Endothelial cell of umbilical vein (primary cell): ENCODE measurements at regions not wholly inside any gene's neighbourhood (a gene's known extent, or its start where the extent isn't known, plus 50 kb on each side); places are given as distances from the start of the nearest gene placed in this dataset.

Source experiments
- BruUV-seq: library from RNA; stranded (reverse); fragments of 400-500 nt; replicated peaks from 2 replicates; lab custom pipeline; 2021; lab: Mats Ljungman, UMichigan
- CTCF ChIA-PET: fragments of 300-600, 350-600 bp; sonication (Branson Sonifier 250); formaldehyde crosslinking; loops from one replicate; lab custom pipeline; 2021; ENCODE audit warnings: antibody characterized with exemption, inconsistent platforms; lab: Charles Lee
- POLR2A ChIA-PET: fragments of 300-600, 350-600 bp; sonication (Branson Sonifier 250); formaldehyde crosslinking; loops from one replicate; lab custom pipeline; 2021; ENCODE audit warnings: antibody characterized with exemption, inconsistent platforms; lab: Charles Lee
- DNase-seq: peaks from one replicate; pipeline ENCODE4 v3.0.0-alpha.2; 2011; ENCODE audit warnings: low read depth, low spot score
- FAIRE-seq: peaks from 2 replicates; lab custom pipeline; 2011; peaks lifted over from hg19 to GRCh38; lab: Jason Lieb, UNC
- H2AFZ ChIP-seq: 2 replicates; pipeline ENCODE4 v1.6.0; 2012; ENCODE audit warnings: low read depth, low read length, control low read depth, inconsistent platforms
- H3K27ac ChIP-seq: 2 replicates; pipeline ENCODE4 v1.5.1; 2011; ENCODE audit warnings: low read depth, mild to moderate bottlenecking, control low read depth, low read length, moderate library complexity; ENCODE audit not compliant: insufficient read depth
- H3K27me3 ChIP-seq, 2 experiments: 2 replicates each; pipeline versions ENCODE4 v1.6.0 to v1.6.1; 2011; ENCODE audit warnings: low read length in 2 of 2, mixed read lengths in 1 of 2; ENCODE audit not compliant: control insufficient read depth in 2 of 2, insufficient read depth in 2 of 2
- H3K36me3 ChIP-seq, 2 experiments: 2 replicates in 1 of 2; 3 replicates in 1 of 2; pipeline ENCODE4 v1.5.1; 2011; ENCODE audit warnings: low read length in 2 of 2, mild to moderate bottlenecking in 1 of 2, moderate library complexity in 1 of 2; ENCODE audit not compliant: control insufficient read depth in 2 of 2, insufficient read depth in 2 of 2; ENCODE audit errors: extremely low read depth in 1 of 2
- H3K4me1 ChIP-seq: 3 replicates; pipeline ENCODE4 v1.5.1; 2011; ENCODE audit warnings: mild to moderate bottlenecking, low read length; ENCODE audit not compliant: control insufficient read depth, insufficient read depth; ENCODE audit errors: extremely low read depth
- H3K4me2 ChIP-seq: 2 replicates; pipeline ENCODE4 v1.6.1; 2011; ENCODE audit warnings: low read length, control low read depth, mixed read lengths; ENCODE audit not compliant: insufficient read depth
- H3K4me3 ChIP-seq, 3 experiments: fragments of 200-600 bp in 1 of 3; sonication (generic), shearing (Covaris generic) in 1 of 3; replicated peaks in 1 of 3; 2 replicates each; pipeline ENCODE4 v1.5.1; 2011 to 2016; ENCODE audit warnings: control low read depth in 3 of 3, low read length in 3 of 3, mild to moderate bottlenecking in 2 of 3, inconsistent platforms in 1 of 3, low read depth in 1 of 3, moderate library complexity in 1 of 3; ENCODE audit not compliant: insufficient read depth in 1 of 3
- H3K79me2 ChIP-seq: 2 replicates; pipeline ENCODE4 v1.6.0; 2012; ENCODE audit warnings: low read length, inconsistent platforms; ENCODE audit not compliant: control insufficient read depth, insufficient read depth
- H3K9ac ChIP-seq: replicated peaks from 2 replicates; pipeline ENCODE3; 2011; ENCODE audit warnings: low read length, control low read depth; ENCODE audit not compliant: insufficient read depth; ENCODE audit errors: extremely low read depth
- H3K9me1 ChIP-seq: replicated peaks from 3 replicates; pipeline ENCODE4 v1.6.0; 2011; ENCODE audit warnings: mild to moderate bottlenecking, low read length; ENCODE audit not compliant: control insufficient read depth, insufficient read depth; ENCODE audit errors: extremely low read depth
- H3K9me3 ChIP-seq: replicated peaks from 2 replicates; pipeline ENCODE4 v1.5.1; 2012; ENCODE audit warnings: low read length, inconsistent platforms; ENCODE audit not compliant: control insufficient read depth, insufficient read depth
- H4K20me1 ChIP-seq: replicated peaks from 2 replicates; pipeline ENCODE3; 2011; ENCODE audit warnings: mild to moderate bottlenecking, low read length; ENCODE audit not compliant: control insufficient read depth, insufficient read depth; ENCODE audit errors: extremely low read depth
- CTCF ChIP-seq, 2 donors: IDR thresholded peaks; 1 replicate in 1 of 2; 2 replicates in 1 of 2; pipeline ENCODE4 v1.5.1; 2011; ENCODE audit warnings: low read length in 2 of 2, mild to moderate bottlenecking in 2 of 2, moderate library complexity in 2 of 2, control low read depth in 1 of 2, inconsistent platforms in 1 of 2, low read depth in 1 of 2; ENCODE audit not compliant: insufficient read depth in 1 of 2; ENCODE audit errors: extremely low read depth in 1 of 2
- EZH2 ChIP-seq: IDR thresholded peaks from 2 replicates; pipeline ENCODE4 v1.6.1; 2012; ENCODE audit warnings: borderline replicate concordance, low read depth, mild to moderate bottlenecking, moderate library complexity, low read length, inconsistent platforms; ENCODE audit not compliant: severe bottlenecking
- FOS ChIP-seq: IDR thresholded peaks from 2 replicates; pipeline ENCODE4 v1.6.1; 2011; ENCODE audit warnings: mild to moderate bottlenecking, low read length, moderate library complexity, borderline replicate concordance; ENCODE audit not compliant: insufficient read depth
- GATA2 ChIP-seq: IDR thresholded peaks from 2 replicates; pipeline ENCODE4 v1.7.0; 2011; ENCODE audit warnings: low read depth, mild to moderate bottlenecking, moderate library complexity, mixed read lengths, low read length; ENCODE audit not compliant: insufficient read length, insufficient read depth
- JUN ChIP-seq: IDR thresholded peaks from 2 replicates; pipeline ENCODE4 v1.6.1; 2011; ENCODE audit warnings: borderline replicate concordance, low read depth; ENCODE audit not compliant: insufficient read length, insufficient read depth
- MAX ChIP-seq: IDR thresholded peaks from 2 replicates; pipeline ENCODE4 v1.6.1; 2011; ENCODE audit not compliant: insufficient read depth, insufficient read length
- MYC ChIP-seq: IDR thresholded peaks from one replicate; pipeline ENCODE4 v1.6.1; 2011; ENCODE audit warnings: mild to moderate bottlenecking, low read depth, low read length
- POLR2A ChIP-seq: IDR thresholded peaks from 2 replicates; pipeline ENCODE4 v1.6.1; 2012; ENCODE audit warnings: low read depth, mild to moderate bottlenecking, control low read depth, low read length
- POLR2AphosphoS5 ChIP-seq: IDR thresholded peaks from 2 replicates; pipeline ENCODE4 v1.6.1; 2012; ENCODE audit warnings: low read depth, mild to moderate bottlenecking, control low read depth, low read length, moderate library complexity; ENCODE audit not compliant: insufficient read depth
- dilution Hi-C: fragments of 300-500 bp; cut with MboI; formaldehyde crosslinking; loops from one replicate; pipeline ENCODE4 v1.15.0; 2019; ENCODE audit warnings: low sequenced_read_pairs; ENCODE audit not compliant: extremely low pct_ligation_motif_present
- intact Hi-C: fragments of 100-400 bp; cut with micrococcal nuclease; formaldehyde crosslinking; loops from one replicate; pipeline ENCODE4 v1.10.0; 2022

GRCh38 chr3:146929696-146930095 lies 324.6 kb upstream of the PLSCR5 start:
- no peaks in the 10 kb centered on the region for H3K79me2 ChIP-seq
- no peaks in the 10 kb centered on the region for H3K36me3 ChIP-seq
- H3K9me1 ChIP-seq, result no peaks in the 10 kb centered on the region
- no peaks in the 10 kb centered on the region for H3K9me3 ChIP-seq
- no peak overlapping the region for H3K9ac ChIP-seq
- dilution Hi-C loops (no loop called here), intact Hi-C loops (no loop called here)
- H3K27me3 ChIP-seq, result no peaks in the 10 kb centered on the region
- no peaks in the 10 kb centered on the region for H4K20me1 ChIP-seq
- H3K4me3 ChIP-seq, result no peak overlapping the region
- CTCF ChIA-PET, result no interaction called here
- BruUV-seq, result no TSS peak
- DNase-seq (no peak), FAIRE-seq (no peak)
- POLR2A ChIA-PET, result no interaction called here
- no peak overlapping the region for H3K4me2 ChIP-seq
- TF ChIP-seq MAX (no peak), POLR2A (no peak), FOS (no peak), EZH2 (no peak), MYC (no peak), JUN (no peak), CTCF (IDR thresholded peaks at IDR 0.05; ENCODE audit: extremely low read depth in 1 of 2, insufficient read depth in 1 of 2, low read depth in 1 of 2, low read length in 2 of 2) (no peak), GATA2 (no peak), POLR2AphosphoS5 (no peak)
- H2AFZ ChIP-seq, result no peak overlapping the region
- no peaks in the 10 kb centered on the region for H3K4me1 ChIP-seq
- H3K27ac ChIP-seq, result no peak overlapping the region
